Liver (tissue), 8 donors: ENCODE measurements at regions not wholly inside any gene's neighbourhood (a gene's known extent, or its start where the extent isn't known, plus 50 kb on each side); places are given as distances from the start of the nearest gene placed in this dataset.

Experiments used
- DNase-seq: peaks from one replicate; pipeline ENCODE4 v3.0.0-alpha.2; 2017; ENCODE audit warnings: low spot score
- H3K27ac ChIP-seq, 2 donors: one replicate each; pipeline ENCODE4 v1.7.0; 2013; ENCODE audit warnings: inconsistent platforms in 2 of 2, low read length in 2 of 2, control low read depth in 1 of 2, low read depth in 1 of 2, mild to moderate bottlenecking in 1 of 2
- H3K27me3 ChIP-seq, 4 donors: one replicate each; pipeline versions ENCODE4 v1.6.1 to v1.7.0; 2013; ENCODE audit warnings: low read length in 3 of 4, inconsistent platforms in 1 of 4, mild to moderate bottlenecking in 1 of 4, moderate library complexity in 1 of 4; ENCODE audit not compliant: control insufficient read depth in 4 of 4, insufficient read depth in 4 of 4
- H3K36me3 ChIP-seq, 4 donors: one replicate each; pipeline versions ENCODE4 v1.6.1 to v1.7.0; 2013; ENCODE audit warnings: low read length in 3 of 4, mild to moderate bottlenecking in 3 of 4, low read depth in 1 of 4, moderate library complexity in 1 of 4; ENCODE audit not compliant: control insufficient read depth in 4 of 4, insufficient read depth in 3 of 4
- H3K4me1 ChIP-seq, 4 donors: one replicate each; pipeline versions ENCODE4 v1.6.1 to v1.7.0; 2013; ENCODE audit warnings: low read length in 3 of 4, mild to moderate bottlenecking in 3 of 4, moderate library complexity in 1 of 4; ENCODE audit not compliant: control insufficient read depth in 4 of 4, insufficient read depth in 4 of 4
- H3K4me3 ChIP-seq, 3 donors: one replicate each; pipeline versions ENCODE4 v1.6.1 to v1.7.0; 2013; ENCODE audit warnings: low read length in 3 of 3, control low read depth in 1 of 3, low read depth in 1 of 3, mild to moderate bottlenecking in 1 of 3
- H3K9ac ChIP-seq, 2 donors: one replicate each; pipeline ENCODE4 v1.7.0; 2013; ENCODE audit warnings: low read length in 2 of 2, mild to moderate bottlenecking in 2 of 2, moderate library complexity in 2 of 2, control low read depth in 1 of 2, low read depth in 1 of 2
- H3K9me3 ChIP-seq, 4 donors: one replicate each; pipeline versions ENCODE4 v1.6.1 to v1.7.0; 2013; ENCODE audit warnings: low read length in 3 of 4; ENCODE audit not compliant: control insufficient read depth in 4 of 4
- ATF3 ChIP-seq: IDR thresholded peaks from 2 replicates; pipeline ENCODE4 v1.6.1; 2016; ENCODE audit warnings: antibody characterized with exemption
- CTCF ChIP-seq: fragments of 150-350 bp; IDR thresholded peaks from 2 replicates; pipeline ENCODE4 v1.5.1; 2017; ENCODE audit warnings: improper control_type of control experiment, low read depth, low read length; ENCODE audit not compliant: missing input control
- EGR1 ChIP-seq, 2 donors: IDR thresholded peaks; 2 replicates each; pipeline ENCODE4 v1.6.1; 2016 to 2018; ENCODE audit warnings: antibody characterized with exemption in 2 of 2, low read depth in 2 of 2
- FOXA2 ChIP-seq: IDR thresholded peaks from 2 replicates; pipeline ENCODE4 v1.6.1; 2016; ENCODE audit warnings: antibody characterized with exemption
- GABPA ChIP-seq, 2 donors: IDR thresholded peaks in 1 of 2; conservative IDR thresholded peaks in 1 of 2; 2 replicates each; pipeline ENCODE4 v1.6.1; 2016; ENCODE audit warnings: antibody characterized with exemption in 2 of 2, mild to moderate bottlenecking in 1 of 2, moderate library complexity in 1 of 2
- HNF4G ChIP-seq: IDR thresholded peaks from 2 replicates; pipeline ENCODE4 v1.6.1; 2016; ENCODE audit warnings: antibody characterized with exemption
- JUND ChIP-seq, 2 donors: IDR thresholded peaks; 2 replicates each; pipeline ENCODE4 v1.6.1; 2016; ENCODE audit warnings: antibody characterized with exemption in 2 of 2
- MAX ChIP-seq: IDR thresholded peaks from 2 replicates; pipeline ENCODE4 v1.6.1; 2016; ENCODE audit warnings: antibody characterized with exemption
- NR2F2 ChIP-seq: IDR thresholded peaks from 2 replicates; pipeline ENCODE4 v1.6.1; 2016; ENCODE audit warnings: antibody characterized with exemption
- RAD21 ChIP-seq, 2 donors: IDR thresholded peaks; 2 replicates each; pipeline ENCODE4 v1.6.1; 2016; ENCODE audit warnings: antibody characterized with exemption in 2 of 2, mild to moderate bottlenecking in 2 of 2
- REST ChIP-seq: IDR thresholded peaks from 2 replicates; pipeline ENCODE4 v1.6.1; 2016; ENCODE audit warnings: antibody characterized with exemption, mild to moderate bottlenecking
- RXRA ChIP-seq, 2 donors: IDR thresholded peaks; 2 replicates each; pipeline ENCODE4 v1.6.1; 2017 to 2018; ENCODE audit warnings: antibody characterized with exemption in 2 of 2, mild to moderate bottlenecking in 1 of 2
- SP1 ChIP-seq: IDR thresholded peaks from 2 replicates; pipeline ENCODE4 v1.6.1; 2018; ENCODE audit warnings: antibody characterized with exemption, mild to moderate bottlenecking
- TAF1 ChIP-seq: conservative IDR thresholded peaks from 2 replicates; pipeline ENCODE4 v1.6.1; 2016; ENCODE audit warnings: antibody characterized with exemption, mild to moderate bottlenecking
- YY1 ChIP-seq: IDR thresholded peaks from 2 replicates; pipeline ENCODE4 v1.6.1; 2016; ENCODE audit warnings: antibody characterized with exemption, mild to moderate bottlenecking
- ZBTB33 ChIP-seq: IDR thresholded peaks from 2 replicates; pipeline ENCODE4 v1.6.1; 2016; ENCODE audit warnings: antibody characterized with exemption
- WGBS: extraction: QIAGEN DNeasy Blood & Tissue Kit; methylation state at CpG from one replicate; pipeline ENCODE4 v1.1.7; 2013; 5-methylcytosine and 5-hydroxymethylcytosine counted together
- donor health status: healthy.
- donor health status: healthy.
- donor health status: healthy.
- donor health status: healthy.
- donor health status: healthy.

GRCh38 chrX:34716302-34716701 is 59.2 kb upstream of the TMEM47 start:
- whole genome bisulfite sequencing: 71% methylated on average over 3 of the region's 3 CpGs
- TF ChIP-seq RXRA (IDR thresholded peaks at IDR 0.05): no peak
- TF ChIP-seq JUND (IDR thresholded peaks at IDR 0.05): no peak
- no peak for TF ChIP-seq ATF3
- Histone ChIP-seq H3K4me3 (no peak overlapping the region), H3K9ac (no peak overlapping the region), H3K27ac (no peak overlapping the region), H3K9me3 (no peaks in the 10 kb centered on the region), H3K36me3 (no peaks in the 10 kb centered on the region), H3K27me3 (peaks cover 0 to under 1% (median 0%) of the 10 kb centered on the region in 4 donors), H3K4me1 (no peaks in the 10 kb centered on the region)
- DNase-seq: no peak

- no peak for DNase-seq
- Histone ChIP-seq H3K4me3 (no peak overlapping the region), H3K27me3 (peaks cover 0 to 5% (median 0%) of the 10 kb centered on the region in 4 donors), H3K4me1 (no peaks in the 10 kb centered on the region), H3K9me3 (peaks cover 0 to 2% (median 0%) of the 10 kb centered on the region in 4 donors), H3K9ac (no peak overlapping the region), H3K27ac (no peak overlapping the region), H3K36me3 (no peaks in the 10 kb centered on the region)
- 78% methylated on average over 1 of the region's 1 CpG for WGBS
- TF ChIP-seq ZBTB33 (no peak), FOXA2 (no peak), REST (no peak), SP1 (no peak), TAF1 (no peak), JUND (IDR thresholded peaks at IDR 0.05) (no peak), NR2F2 (no peak), RAD21 (IDR thresholded peaks at IDR 0.05) (no peak), GABPA (IDR thresholded peaks at IDR 0.05 in 1 of 2, conservative IDR thresholded peaks at IDR 0.05 in 1 of 2) (no peak), EGR1 (IDR thresholded peaks at IDR 0.05; ENCODE audit: low read depth in 2 of 2) (no peak), ATF3 (no peak)
Observed at GRCh38 chrX:34734383-34734782, 77.3 kb upstream of the TMEM47 start.

- WGBS: 69% methylated on average over 4 of the region's 4 CpGs
- Histone ChIP-seq H3K4me3 (no peak overlapping the region), H3K9ac (no peak overlapping the region), H3K27ac (no peak overlapping the region), H3K27me3 (no peaks in the 10 kb centered on the region), H3K4me1 (no peaks in the 10 kb centered on the region), H3K36me3 (no peaks in the 10 kb centered on the region), H3K9me3 (no peaks in the 10 kb centered on the region)
- no peak for DNase-seq
- TF ChIP-seq RXRA (IDR thresholded peaks at IDR 0.05) (no peak), CTCF (no peak), EGR1 (IDR thresholded peaks at IDR 0.05; ENCODE audit: low read depth in 2 of 2) (no peak), HNF4G (no peak), YY1 (no peak), FOXA2 (no peak), ATF3 (no peak), ZBTB33 (no peak), JUND (IDR thresholded peaks at IDR 0.05) (no peak), TAF1 (no peak), MAX (no peak)
Observed at GRCh38 chrX:34744521-34744920, 87.4 kb upstream of the TMEM47 start.
